ENCODE measurements at regions not wholly inside any gene's neighbourhood (a gene's known extent, or its start where the extent isn't known, plus 50 kb on each side); places are given as distances from the start of the nearest gene placed in this dataset.

- TF ChIP-seq, protein P1, sequence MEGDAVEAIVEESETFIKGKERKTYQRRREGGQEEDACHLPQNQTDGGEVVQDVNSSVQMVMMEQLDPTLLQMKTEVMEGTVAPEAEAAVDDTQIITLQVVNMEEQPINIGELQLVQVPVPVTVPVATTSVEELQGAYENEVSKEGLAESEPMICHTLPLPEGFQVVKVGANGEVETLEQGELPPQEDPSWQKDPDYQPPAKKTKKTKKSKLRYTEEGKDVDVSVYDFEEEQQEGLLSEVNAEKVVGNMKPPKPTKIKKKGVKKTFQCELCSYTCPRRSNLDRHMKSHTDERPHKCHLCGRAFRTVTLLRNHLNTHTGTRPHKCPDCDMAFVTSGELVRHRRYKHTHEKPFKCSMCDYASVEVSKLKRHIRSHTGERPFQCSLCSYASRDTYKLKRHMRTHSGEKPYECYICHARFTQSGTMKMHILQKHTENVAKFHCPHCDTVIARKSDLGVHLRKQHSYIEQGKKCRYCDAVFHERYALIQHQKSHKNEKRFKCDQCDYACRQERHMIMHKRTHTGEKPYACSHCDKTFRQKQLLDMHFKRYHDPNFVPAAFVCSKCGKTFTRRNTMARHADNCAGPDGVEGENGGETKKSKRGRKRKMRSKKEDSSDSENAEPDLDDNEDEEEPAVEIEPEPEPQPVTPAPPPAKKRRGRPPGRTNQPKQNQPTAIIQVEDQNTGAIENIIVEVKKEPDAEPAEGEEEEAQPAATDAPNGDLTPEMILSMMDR (IDR thresholded peaks at IDR 0.05): no peak
- TF ChIP-seq POLR2A (IDR thresholded peaks at IDR 0.05): no peak
These were observed 389.8 kb upstream of the ADGRL2 start for GRCh38 chr1:81410941-81411340.
